ENCODE measurements at regions not wholly inside any gene's neighbourhood (a gene's known extent, or its start where the extent isn't known, plus 50 kb on each side); places are given as distances from the start of the nearest gene placed in this dataset.

DNA sequence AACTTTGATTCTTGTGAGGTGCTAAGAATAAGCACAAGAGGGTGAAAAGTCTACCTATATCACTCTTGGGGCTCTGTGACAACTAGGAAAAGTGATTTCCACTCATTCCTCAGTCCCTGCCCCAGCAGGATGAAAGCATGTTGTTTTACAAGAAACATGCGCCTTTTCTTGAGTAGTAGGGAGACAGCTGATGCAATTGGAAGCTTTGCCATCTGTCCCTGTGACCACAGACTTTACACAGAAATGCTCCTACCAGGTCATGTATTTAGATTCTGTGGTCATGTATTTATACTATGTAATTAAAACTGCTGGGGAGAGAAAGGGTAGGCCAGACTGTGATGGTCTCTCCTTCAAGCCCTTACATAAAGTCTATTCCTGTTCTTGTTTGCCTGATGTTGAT lies 445.5 kb downstream of the PTPRC start:
- TF ChIP-seq CTCF (IDR thresholded peaks at IDR 0.05), result no peak
- TF ChIP-seq POLR2A (IDR thresholded peaks at IDR 0.05), result no peak
